ENCODE measurements at regions not wholly inside any gene's neighbourhood (a gene's known extent, or its start where the extent isn't known, plus 50 kb on each side); places are given as distances from the start of the nearest gene placed in this dataset.
"Not testable (repeated sequence)": the region's sequence is repeated elsewhere in the genome, so short reads cannot be mapped to it uniquely, and the experiment has no call there.

GRCh38 chr20:30671120-30671519, 586.3 kb upstream of the DEFB115 start:
- not testable (repeated sequence) for DNase-seq

- not testable (repeated sequence) for DNase-seq
Observed at GRCh38 chr20:30675988-30676564, 581.4 kb upstream of the DEFB115 start.

- DNase-seq, result not testable (repeated sequence)
Observed at GRCh38 chr20:30682236-30682635, 575.2 kb upstream of the DEFB115 start.

DNA sequence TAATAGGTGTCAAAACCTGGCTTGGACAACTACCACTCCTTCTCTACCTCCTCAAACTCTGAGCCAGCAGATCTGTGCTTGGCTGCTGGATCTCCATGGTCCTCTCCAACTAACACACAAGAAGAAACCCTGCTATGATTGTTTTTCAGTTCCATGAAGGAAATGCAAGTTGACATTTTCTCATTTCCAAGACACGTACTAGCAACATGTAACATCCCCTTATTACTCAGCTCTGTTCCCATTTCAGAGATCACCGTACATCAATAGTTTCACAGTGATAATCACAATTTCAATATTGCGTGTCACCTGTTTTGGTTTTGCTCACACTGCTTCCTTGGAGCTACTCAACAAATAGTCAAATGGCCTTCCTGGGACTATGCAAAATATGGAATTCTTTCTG, 544.6 kb upstream of the DEFB115 start:
- DNase-seq, result peak; percentile 60

GRCh38 chr20:30719415-30720199, 537.9 kb upstream of the DEFB115 start:
- DNase-seq, result not testable (repeated sequence)

DNA sequence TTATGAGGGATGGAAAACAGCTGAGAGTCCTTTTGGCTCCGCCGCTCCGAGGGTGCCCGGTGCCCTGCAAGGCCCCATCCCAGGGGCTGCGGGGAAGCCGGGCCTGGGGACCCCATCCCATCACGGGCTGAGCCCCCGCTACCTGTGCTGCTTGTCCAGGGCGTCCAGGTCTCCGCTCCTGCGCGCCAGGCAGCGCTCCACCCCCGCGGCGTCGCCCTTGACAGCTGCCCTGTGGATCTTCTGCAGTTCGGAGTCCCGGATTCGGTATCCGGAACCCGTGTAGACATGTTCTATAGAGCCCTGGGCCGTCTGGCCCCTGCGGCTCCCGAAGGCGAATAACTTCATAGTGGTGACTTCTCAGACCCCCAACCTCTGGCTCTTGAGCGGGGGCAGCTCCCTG, 534.0 kb upstream of the DEFB115 start:
- DNase-seq, result not testable (repeated sequence)

GRCh38 chr20:30723934-30724687, 533.4 kb upstream of the DEFB115 start:
- peak; percentile 14 for DNase-seq

DNA sequence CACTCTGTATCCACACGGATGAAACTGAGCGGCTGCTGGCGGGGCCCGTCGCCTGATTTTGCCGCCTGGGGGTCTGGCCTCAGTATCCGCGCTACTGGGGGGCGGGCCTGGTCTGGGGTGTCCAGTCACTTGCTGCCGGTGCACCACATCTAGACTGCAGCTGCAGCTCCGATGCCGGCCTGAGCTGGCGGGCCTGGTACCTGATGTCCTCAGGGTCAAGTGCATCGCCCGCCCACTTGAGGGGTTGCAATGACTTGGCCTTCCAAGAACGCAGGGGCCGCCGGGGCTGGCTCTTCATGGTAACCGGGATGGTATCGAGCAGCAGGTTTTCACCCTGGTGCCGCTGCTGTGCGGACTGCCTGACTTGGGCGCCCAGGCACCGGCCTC, 532.8 kb upstream of the DEFB115 start:
- not testable (repeated sequence) for DNase-seq

DNA sequence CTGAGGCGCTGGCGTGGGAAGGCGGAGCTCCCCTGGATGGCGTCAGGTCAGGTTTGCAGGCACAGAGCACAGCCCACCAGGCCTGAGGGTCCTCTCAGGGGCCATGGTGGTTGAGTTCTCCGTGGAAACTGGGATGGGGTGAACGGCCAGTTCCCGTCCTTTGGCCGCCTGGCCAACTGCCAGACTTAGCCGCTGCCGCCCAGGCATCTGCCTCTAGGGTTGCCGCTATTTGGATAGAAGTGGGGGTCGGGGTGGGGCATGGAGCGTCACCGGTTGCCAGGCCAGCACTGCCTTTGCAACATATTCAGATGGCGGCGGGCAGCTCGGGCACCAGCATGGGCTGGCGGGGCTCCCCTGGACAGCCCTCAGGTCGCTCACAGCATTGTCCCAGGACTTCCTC, 532.3 kb upstream of the DEFB115 start:
- DNase-seq, result not testable (repeated sequence)

- not testable (repeated sequence) for DNase-seq
Observed at GRCh38 chr20:30728271-30728885, 529.1 kb upstream of the DEFB115 start.

All from activated CD4-positive, alpha-beta T cell treated with anti-CD3 and anti-CD28 coated beads, Interleukin-2, amount 50 U/mL, for 16 hours (primary cell).